ENCODE measurements at regions not wholly inside any gene's neighbourhood (a gene's known extent, or its start where the extent isn't known, plus 50 kb on each side); places are given as distances from the start of the nearest gene placed in this dataset.
A peak's percentile ranks its signal among the peaks of the same experiment; 100 is the strongest.

GRCh38 chr4:27714073-27714472 is 853.4 kb downstream of the STIM2 start:
- FAIRE-seq (no peak), DNase-seq (ENCODE audit: insufficient read length, low spot score) (no peak)
- TF ChIP-seq CTCF (IDR thresholded peaks at IDR 0.05; ENCODE audit: insufficient read depth, missing control alignments): no peak

GRCh38 chr4:27716693-27717430 is 856.2 kb downstream of the STIM2 start:
- DNase-seq (ENCODE audit: insufficient read length, low spot score) (no peak), FAIRE-seq (no peak)
- no peak for TF ChIP-seq CTCF (IDR thresholded peaks at IDR 0.05; ENCODE audit: insufficient read depth, missing control alignments)

GRCh38 chr4:27717431-27717755 is 856.8 kb downstream of the STIM2 start:
- TF ChIP-seq CTCF (IDR thresholded peaks at IDR 0.05; ENCODE audit: insufficient read depth, missing control alignments): no peak
- FAIRE-seq: no peak
- DNase-seq (ENCODE audit: insufficient read length, low spot score): no peak

- no peak for FAIRE-seq
- TF ChIP-seq CTCF (IDR thresholded peaks at IDR 0.05; ENCODE audit: insufficient read depth, missing control alignments): no peak
Measured at GRCh38 chr4:27720010-27720766, 859.5 kb downstream of the STIM2 start.

GRCh38 chr4:27721193-27721592 is 860.6 kb downstream of the STIM2 start:
- FAIRE-seq (no peak), DNase-seq (ENCODE audit: insufficient read length, low spot score) (no peak)
- TF ChIP-seq CTCF (IDR thresholded peaks at IDR 0.05; ENCODE audit: insufficient read depth, missing control alignments): no peak

More at GRCh38 chr4:27720010-27720766, 859.5 kb downstream of the STIM2 start:
- no peak for DNase-seq (ENCODE audit: insufficient read length, low spot score)

GRCh38 chr4:27728892-27729291 is 868.3 kb downstream of the STIM2 start:
- DNase-seq (ENCODE audit: insufficient read length, low spot score) (no peak), FAIRE-seq (peak; percentile 6)
- no peak for TF ChIP-seq CTCF (IDR thresholded peaks at IDR 0.05; ENCODE audit: insufficient read depth, missing control alignments)

GRCh38 chr4:27742816-27743215 is 882.2 kb downstream of the STIM2 start:
- DNase-seq (ENCODE audit: insufficient read length, low spot score) (no peak), FAIRE-seq (no peak)
- no peak for TF ChIP-seq CTCF (IDR thresholded peaks at IDR 0.05; ENCODE audit: insufficient read depth, missing control alignments)
